ENCODE measurements at regions not wholly inside any gene's neighbourhood (a gene's known extent, or its start where the extent isn't known, plus 50 kb on each side); places are given as distances from the start of the nearest gene placed in this dataset.

DNA sequence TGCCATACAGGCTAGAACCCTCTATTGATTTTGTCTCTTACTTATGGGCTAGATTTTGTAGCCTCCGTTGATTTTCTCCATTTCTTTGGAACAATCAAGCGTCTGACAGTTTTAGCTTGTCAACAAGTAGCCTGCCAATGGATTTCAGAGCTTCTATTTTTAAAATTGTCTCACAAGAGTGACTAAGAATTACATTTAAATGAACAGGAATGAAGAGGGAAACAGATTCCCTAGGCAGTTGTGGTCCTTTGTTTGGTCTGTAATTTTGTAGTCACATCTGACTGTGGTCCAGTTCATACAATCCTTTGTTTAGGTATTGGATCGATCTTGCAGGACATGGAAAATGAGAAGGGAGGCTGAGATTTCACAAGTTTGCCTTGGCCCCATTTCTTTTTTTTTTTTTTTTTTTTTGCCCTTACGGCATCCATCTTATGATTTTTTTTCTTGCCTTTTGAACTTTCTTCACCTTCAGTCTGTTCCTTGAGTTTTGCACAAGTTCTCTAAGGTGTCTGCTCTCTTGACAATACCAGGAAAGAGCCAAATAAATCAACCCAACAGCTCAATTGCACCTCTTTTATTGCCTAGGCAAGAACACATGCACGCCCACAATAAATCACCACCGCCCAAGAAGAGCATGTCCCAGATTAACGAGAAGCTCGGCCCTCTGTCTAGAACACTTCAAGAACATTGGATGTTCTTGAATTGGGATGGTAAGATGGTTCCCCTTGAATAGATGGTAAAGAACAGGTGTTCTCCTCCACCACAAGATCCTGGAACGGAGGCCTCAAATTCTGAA, 86.5 kb upstream of the EGFL6 start:
- Histone ChIP-seq H4K20me1 (replicated peaks in 1 of 2; ENCODE audit: control insufficient read depth in 1 of 2, insufficient read depth in 2 of 2, low read length in 2 of 2) (no peaks in the 10 kb centered on the region), H3K14ac (ENCODE audit: insufficient read length) (no peak overlapping the region), H3K27me3 (replicated peaks in 1 of 4; ENCODE audit: control insufficient read depth in 3 of 4, extremely low read depth in 1 of 4, insufficient read depth in 3 of 4, low read length in 3 of 4) (no peaks in the 10 kb centered on the region), H2BK15ac (ENCODE audit: low read length) (no peak overlapping the region), H3K79me2 (ENCODE audit: control insufficient read depth in 1 of 2, insufficient read depth in 2 of 2, low read length in 2 of 2) (no peaks in the 10 kb centered on the region), H3K9ac (replicated peaks in 1 of 4; ENCODE audit: extremely low read depth in 1 of 4, low read depth in 3 of 4, low read length in 3 of 4) (no peak overlapping the region), H3K23ac (ENCODE audit: insufficient read length) (no peak overlapping the region), H2BK120ac (replicated peaks; ENCODE audit: low read depth, low read length) (no peak overlapping the region), H2BK20ac (ENCODE audit: low read length) (no peak overlapping the region), H3K4me2 (ENCODE audit: insufficient read depth in 1 of 2, low read depth in 2 of 2, low read length in 2 of 2) (no peak overlapping the region), H3K18ac (ENCODE audit: extremely low read depth, low read length) (no peak overlapping the region), H3K23me2 (ENCODE audit: low read depth, low read length) (no peaks in the 10 kb centered on the region), H4K5ac (ENCODE audit: insufficient read length, low read depth, low read length) (no peak overlapping the region), H2BK5ac (ENCODE audit: low read depth, low read length) (no peak overlapping the region), H3K79me1 (ENCODE audit: low read depth, low read length) (no peaks in the 10 kb centered on the region), H3K4me1 (replicated peaks in 1 of 4; ENCODE audit: control insufficient read depth in 3 of 4, insufficient read depth in 4 of 4, low read length in 3 of 4) (peaks cover 0 to 2% (median 0%) of the 10 kb centered on the region in 4 experiments; a peak in 1 of 7 replicates), H2AK5ac (ENCODE audit: low read depth, low read length) (no peak overlapping the region), H3K27ac (ENCODE audit: low read depth, low read length) (no peak overlapping the region), H3K56ac (replicated peaks; ENCODE audit: insufficient read length, low read depth, low read length) (no peak overlapping the region), H3K4ac (replicated peaks; ENCODE audit: insufficient read length, low read depth, low read length) (no peak overlapping the region), H2BK12ac (ENCODE audit: low read depth, low read length) (no peak overlapping the region; the same call in 1 of the 2 replicates), H3K9me3 (ENCODE audit: insufficient read depth in 2 of 2, low read depth in 1 of 2, low read length in 1 of 2) (no peaks in the 10 kb centered on the region), H3K36me3 (ENCODE audit: control insufficient read depth in 2 of 4, insufficient read depth in 4 of 4, low read length in 3 of 4) (no peaks in the 10 kb centered on the region), H3K4me3 (ENCODE audit: extremely low read depth in 1 of 4, insufficient read depth in 2 of 4, low read depth in 3 of 4, low read length in 4 of 4) (no peak overlapping the region), H4K8ac (ENCODE audit: extremely low read depth, insufficient read depth, low read length) (no peak overlapping the region), H2AFZ (ENCODE audit: low read length) (no peak overlapping the region), H4K91ac (replicated peaks; ENCODE audit: insufficient read length, low read length) (no peak overlapping the region)
- 88% methylated on average over 8 of the region's 9 CpGs; no CpG with 5 or more reads in 1 of the 2 experiments for WGBS, 2 experiments (ENCODE audit: extremely low coverage in 1 of 2, insufficient coverage in 1 of 2, insufficient read length in 1 of 2, insufficient replicate concordance in 2 of 2, low coverage in 1 of 2, low lambda C conversion rate in 2 of 2, missing lambda C conversion rate in 1 of 2)
- ChIA-PET POLR2A (ENCODE audit: partially characterized antibody) (interaction anchor here (0.5 kb wide), 1 partner anchor 123 kb away, joined by 3 read pairs; no protein-coding TSS in a partner anchor), CTCF (ENCODE audit: partially characterized antibody) (no interaction called here)
- no peak for DNase-seq (ENCODE audit: low read depth in 1 of 2, low spot score in 2 of 2)
- no peak for FAIRE-seq
- no peak for TF ChIP-seq POLR2A (IDR thresholded peaks at IDR 0.05; ENCODE audit: control extremely low read depth in 1 of 2, low read depth in 2 of 2, low read length in 2 of 2)
- no peak for TF ChIP-seq SRF (IDR thresholded peaks at IDR 0.05; ENCODE audit: low read depth, low read length)
- no peak for TF ChIP-seq RAD21 (IDR thresholded peaks at IDR 0.05 in 1 of 2, conservative IDR thresholded peaks at IDR 0.05 in 1 of 2; ENCODE audit: low read depth in 2 of 2, low read length in 2 of 2)
- TF ChIP-seq, protein P1, sequence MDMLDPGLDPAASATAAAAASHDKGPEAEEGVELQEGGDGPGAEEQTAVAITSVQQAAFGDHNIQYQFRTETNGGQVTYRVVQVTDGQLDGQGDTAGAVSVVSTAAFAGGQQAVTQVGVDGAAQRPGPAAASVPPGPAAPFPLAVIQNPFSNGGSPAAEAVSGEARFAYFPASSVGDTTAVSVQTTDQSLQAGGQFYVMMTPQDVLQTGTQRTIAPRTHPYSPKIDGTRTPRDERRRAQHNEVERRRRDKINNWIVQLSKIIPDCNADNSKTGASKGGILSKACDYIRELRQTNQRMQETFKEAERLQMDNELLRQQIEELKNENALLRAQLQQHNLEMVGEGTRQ (IDR thresholded peaks at IDR 0.05; ENCODE audit: low read length), result no peak
- TF ChIP-seq, protein P2, sequence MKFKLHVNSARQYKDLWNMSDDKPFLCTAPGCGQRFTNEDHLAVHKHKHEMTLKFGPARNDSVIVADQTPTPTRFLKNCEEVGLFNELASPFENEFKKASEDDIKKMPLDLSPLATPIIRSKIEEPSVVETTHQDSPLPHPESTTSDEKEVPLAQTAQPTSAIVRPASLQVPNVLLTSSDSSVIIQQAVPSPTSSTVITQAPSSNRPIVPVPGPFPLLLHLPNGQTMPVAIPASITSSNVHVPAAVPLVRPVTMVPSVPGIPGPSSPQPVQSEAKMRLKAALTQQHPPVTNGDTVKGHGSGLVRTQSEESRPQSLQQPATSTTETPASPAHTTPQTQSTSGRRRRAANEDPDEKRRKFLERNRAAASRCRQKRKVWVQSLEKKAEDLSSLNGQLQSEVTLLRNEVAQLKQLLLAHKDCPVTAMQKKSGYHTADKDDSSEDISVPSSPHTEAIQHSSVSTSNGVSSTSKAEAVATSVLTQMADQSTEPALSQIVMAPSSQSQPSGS (IDR thresholded peaks at IDR 0.05; ENCODE audit: low read length), result no peak
- TF ChIP-seq RBBP5 (IDR thresholded peaks at IDR 0.05; ENCODE audit: borderline replicate concordance, low read depth, low read length), result no peak
- TF ChIP-seq SP1 (IDR thresholded peaks at IDR 0.05; ENCODE audit: low read depth, low read length), result no peak
- no peak for TF ChIP-seq CEBPB (IDR thresholded peaks at IDR 0.05; ENCODE audit: low read depth, low read length)

All from H1 (cell line).